Uterus (tissue), 3 donors: ENCODE measurements at regions not wholly inside any gene's neighbourhood (a gene's known extent, or its start where the extent isn't known, plus 50 kb on each side); places are given as distances from the start of the nearest gene placed in this dataset.
A peak's percentile ranks its signal among the peaks of the same experiment; 100 is the strongest.

Source experiments
- DNase-seq, 2 donors: peaks; one replicate each; pipeline ENCODE4 v3.0.0-alpha.2; 2019 to 2020
- H3K27ac ChIP-seq, 2 donors: fragments of 200-600 bp; sonication (generic); 1 replicate in 1 of 2; 2 replicates in 1 of 2; pipeline ENCODE4 v1.5.1; 2016 to 2018
- H3K27me3 ChIP-seq, 2 donors: fragments of 200-600 bp; sonication (generic); one replicate each; pipeline ENCODE4 v1.5.1; 2018 to 2019; ENCODE audit warnings: control low read depth in 1 of 2
- H3K36me3 ChIP-seq, 2 donors: fragments of 200-600 bp; sonication (generic); one replicate each; pipeline ENCODE4 v1.5.1; 2019; ENCODE audit warnings: control low read depth in 1 of 2
- H3K4me1 ChIP-seq, 2 donors: fragments of 200-600 bp; sonication (generic); one replicate each; pipeline ENCODE4 v1.5.1; 2018 to 2019; ENCODE audit warnings: control low read depth in 1 of 2
- H3K4me3 ChIP-seq, 2 donors: fragments of 200-600 bp; sonication (generic); 1 replicate in 1 of 2; 2 replicates in 1 of 2; pipeline ENCODE4 v1.5.1; 2018 to 2019; ENCODE audit warnings: mild to moderate bottlenecking in 1 of 2
- H3K9me3 ChIP-seq, 2 donors: fragments of 200-600 bp; sonication (generic); one replicate each; pipeline ENCODE4 v1.5.1; 2019; ENCODE audit warnings: control low read depth in 1 of 2
- POLR2A ChIP-seq, 2 donors: fragments of 450-650 bp; IDR thresholded peaks; one replicate each; pipeline ENCODE4 v1.6.1; 2016; ENCODE audit warnings: antibody characterized with exemption in 2 of 2, mild to moderate bottlenecking in 1 of 2, moderate library complexity in 1 of 2
- intact Hi-C: fragments of 100-400 bp; cut with DNase I; formaldehyde crosslinking; loops from one replicate; pipeline ENCODE4 v1.15.1; 2023; ENCODE audit warnings: low total_unique reads
- TF ChIP-seq, protein P1 (sequence below), 4 experiments: fragments of 200-600 bp in 2 of 4; fragments of 450-650 bp in 2 of 4; sonication (generic) in 2 of 4; IDR thresholded peaks; one replicate each; pipeline ENCODE4 v1.5.1; 2016 to 2019; ENCODE audit warnings: antibody characterized with exemption in 4 of 4, mild to moderate bottlenecking in 2 of 4, moderate library complexity in 1 of 4
- donor health status: DM: yes; HTN: yes; CAD: no.

DNA sequence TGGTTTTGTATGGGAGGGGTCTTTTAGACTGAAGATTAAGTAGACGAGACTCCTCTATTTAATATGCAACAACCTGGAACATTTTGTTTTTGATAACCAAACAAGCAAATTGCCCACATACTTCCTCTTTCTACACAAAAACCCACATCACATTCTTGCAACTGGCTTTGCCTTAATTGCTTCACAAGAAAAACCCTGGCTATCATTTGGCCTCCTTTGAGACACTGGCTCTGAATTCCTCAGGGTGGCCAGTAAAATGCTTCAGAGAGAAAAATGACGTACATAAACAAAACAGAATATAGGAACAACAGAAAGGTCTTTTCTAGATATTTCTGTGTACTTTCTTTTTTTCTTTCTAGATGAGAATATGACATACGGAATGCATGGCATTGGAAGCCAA is 103.0 kb downstream of the TRIB2 start:
- no peak overlapping the region for H3K4me3 ChIP-seq
- H3K4me1 ChIP-seq: peaks cover 0 to 5% of the 10 kb centered on the region in 2 donors
- DNase-seq: no peak
- no peaks in the 10 kb centered on the region for H3K27me3 ChIP-seq
- H3K27ac ChIP-seq: peak overlapping the region; percentile 80 to 82
- no peaks in the 10 kb centered on the region for H3K36me3 ChIP-seq
- H3K9me3 ChIP-seq: no peaks in the 10 kb centered on the region
- intact Hi-C loops: no loop called here
- TF ChIP-seq POLR2A (IDR thresholded peaks at IDR 0.05): no peak
- TF ChIP-seq, protein P1, sequence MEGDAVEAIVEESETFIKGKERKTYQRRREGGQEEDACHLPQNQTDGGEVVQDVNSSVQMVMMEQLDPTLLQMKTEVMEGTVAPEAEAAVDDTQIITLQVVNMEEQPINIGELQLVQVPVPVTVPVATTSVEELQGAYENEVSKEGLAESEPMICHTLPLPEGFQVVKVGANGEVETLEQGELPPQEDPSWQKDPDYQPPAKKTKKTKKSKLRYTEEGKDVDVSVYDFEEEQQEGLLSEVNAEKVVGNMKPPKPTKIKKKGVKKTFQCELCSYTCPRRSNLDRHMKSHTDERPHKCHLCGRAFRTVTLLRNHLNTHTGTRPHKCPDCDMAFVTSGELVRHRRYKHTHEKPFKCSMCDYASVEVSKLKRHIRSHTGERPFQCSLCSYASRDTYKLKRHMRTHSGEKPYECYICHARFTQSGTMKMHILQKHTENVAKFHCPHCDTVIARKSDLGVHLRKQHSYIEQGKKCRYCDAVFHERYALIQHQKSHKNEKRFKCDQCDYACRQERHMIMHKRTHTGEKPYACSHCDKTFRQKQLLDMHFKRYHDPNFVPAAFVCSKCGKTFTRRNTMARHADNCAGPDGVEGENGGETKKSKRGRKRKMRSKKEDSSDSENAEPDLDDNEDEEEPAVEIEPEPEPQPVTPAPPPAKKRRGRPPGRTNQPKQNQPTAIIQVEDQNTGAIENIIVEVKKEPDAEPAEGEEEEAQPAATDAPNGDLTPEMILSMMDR (IDR thresholded peaks at IDR 0.05): no peak

DNA sequence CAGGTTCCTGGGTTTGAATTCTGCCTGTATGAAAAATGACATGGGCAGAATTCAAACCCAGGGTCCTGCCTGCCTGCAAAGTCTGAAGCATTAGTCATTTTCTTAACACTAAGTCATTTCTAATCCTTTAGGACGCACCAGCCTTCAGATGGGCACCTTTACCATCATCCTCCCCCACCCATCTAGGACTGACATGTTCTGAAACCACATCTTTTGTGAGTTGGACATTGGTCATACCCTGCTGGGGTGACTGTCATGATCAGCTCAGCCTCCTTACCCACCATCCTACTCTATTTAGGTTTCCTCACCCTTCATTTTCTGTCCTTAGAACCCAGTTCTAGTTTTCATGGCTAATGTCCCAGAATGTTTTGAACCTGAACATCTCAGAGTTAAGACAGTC is 104.9 kb downstream of the TRIB2 start:
- intact Hi-C loops: no loop called here
- TF ChIP-seq, protein P1 (IDR thresholded peaks at IDR 0.05): no peak
- TF ChIP-seq POLR2A (IDR thresholded peaks at IDR 0.05): no peak
- peaks cover 0 to 5% of the 10 kb centered on the region in 2 donors for H3K4me1 ChIP-seq

DNA sequence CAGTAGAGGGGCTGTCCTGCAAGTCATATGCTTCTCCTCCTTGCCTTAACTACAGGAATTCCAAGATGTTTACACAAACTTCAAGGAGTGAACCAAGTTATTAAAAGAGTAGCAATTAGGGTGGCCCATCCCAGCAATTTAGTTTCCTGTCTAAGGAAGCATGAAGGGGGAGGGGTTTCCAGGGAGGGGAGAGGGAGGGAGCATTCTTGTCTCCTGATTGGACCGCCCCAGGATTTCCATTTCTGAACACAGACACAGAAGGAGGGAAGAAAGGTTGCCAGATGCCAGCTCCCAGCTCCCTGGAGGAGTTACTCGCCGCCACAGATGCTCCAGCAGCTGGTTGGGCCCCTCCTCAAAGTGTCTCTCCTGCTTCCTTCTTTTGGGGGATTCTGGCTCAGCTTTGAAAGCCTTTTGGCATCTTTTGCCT is 107.6 kb downstream of the TRIB2 start:
- Histone ChIP-seq H3K4me3 (no peak overlapping the region), H3K36me3 (no peaks in the 10 kb centered on the region), H3K9me3 (no peaks in the 10 kb centered on the region), H3K27ac (peak overlapping the region; percentile 67 to 68), H3K4me1 (no peaks in the 10 kb centered on the region), H3K27me3 (no peaks in the 10 kb centered on the region)
- TF ChIP-seq, protein P1 (IDR thresholded peaks at IDR 0.05): no peak
- intact Hi-C loops: no loop called here
- peak; percentile 44 to 52 for DNase-seq

More for the DNA sequence above, 104.9 kb downstream of the TRIB2 start:
- Histone ChIP-seq H3K36me3 (no peaks in the 10 kb centered on the region), H3K27ac (no peak overlapping the region), H3K27me3 (no peaks in the 10 kb centered on the region), H3K4me3 (no peak overlapping the region), H3K9me3 (no peaks in the 10 kb centered on the region)
- no peak for DNase-seq

DNA sequence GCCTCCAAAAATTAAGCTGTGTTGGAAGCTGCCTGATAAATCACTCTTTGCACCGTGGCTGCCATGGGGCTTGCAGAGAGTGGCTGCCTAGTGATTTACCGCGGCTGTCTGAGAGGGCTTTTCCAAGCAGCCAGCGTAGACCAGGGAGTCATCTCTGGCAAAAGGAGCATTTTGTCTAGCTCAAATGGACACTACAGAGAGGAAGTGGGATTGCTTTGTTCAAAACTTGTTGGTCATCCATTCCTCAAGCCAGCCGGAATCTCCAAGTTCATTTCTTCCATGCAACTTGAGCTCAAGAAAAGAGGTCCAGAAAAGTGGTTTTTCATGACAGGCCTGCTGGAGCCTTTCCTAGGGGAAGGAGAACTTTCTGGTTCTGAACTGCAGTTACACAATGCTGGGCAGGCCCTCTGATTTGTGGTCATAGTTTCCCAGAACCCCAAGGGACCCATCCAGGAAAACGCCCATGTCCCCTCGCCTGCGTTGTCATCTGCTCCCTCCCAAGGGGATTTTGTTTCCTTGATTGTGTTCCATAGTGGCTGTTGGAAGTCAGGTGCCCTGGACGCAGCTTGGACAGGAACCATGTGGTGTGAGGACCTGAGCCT is 108.1 kb downstream of the TRIB2 start:
- Histone ChIP-seq H3K36me3 (no peaks in the 10 kb centered on the region), H3K27me3 (no peaks in the 10 kb centered on the region), H3K27ac (peak overlapping the region; percentile 67 to 68), H3K4me1 (no peaks in the 10 kb centered on the region), H3K9me3 (no peaks in the 10 kb centered on the region), H3K4me3 (no peak overlapping the region)
- intact Hi-C loops: no loop called here
- peak; percentile 71 to 72 for DNase-seq
- no peak for TF ChIP-seq POLR2A (IDR thresholded peaks at IDR 0.05)

DNA sequence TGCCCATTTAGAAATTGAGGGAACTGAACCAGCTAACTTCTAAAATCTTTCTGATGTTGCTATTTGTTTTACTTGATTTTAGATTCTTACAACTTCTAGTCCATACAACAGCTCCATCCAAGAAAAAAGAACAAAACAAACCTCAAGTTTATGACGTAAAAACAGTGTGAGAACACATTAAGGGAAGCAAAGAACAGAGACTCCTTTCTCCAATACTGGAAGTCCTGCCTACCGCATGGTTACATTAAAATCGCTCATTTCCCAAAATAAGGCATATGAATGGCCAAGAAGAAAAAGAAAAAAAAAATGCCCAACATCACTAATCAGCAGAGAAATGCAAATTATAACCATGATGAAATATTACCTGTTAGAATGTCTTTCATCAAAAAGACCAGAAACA is 110.0 kb downstream of the TRIB2 start:
- Histone ChIP-seq H3K27ac (no peak overlapping the region), H3K4me3 (no peak overlapping the region), H3K9me3 (no peaks in the 10 kb centered on the region), H3K36me3 (no peaks in the 10 kb centered on the region), H3K27me3 (no peaks in the 10 kb centered on the region), H3K4me1 (no peaks in the 10 kb centered on the region)
- TF ChIP-seq, protein P1 (IDR thresholded peaks at IDR 0.05): no peak
- no peak for TF ChIP-seq POLR2A (IDR thresholded peaks at IDR 0.05)
- intact Hi-C loops: no loop called here
- DNase-seq: no peak

DNA sequence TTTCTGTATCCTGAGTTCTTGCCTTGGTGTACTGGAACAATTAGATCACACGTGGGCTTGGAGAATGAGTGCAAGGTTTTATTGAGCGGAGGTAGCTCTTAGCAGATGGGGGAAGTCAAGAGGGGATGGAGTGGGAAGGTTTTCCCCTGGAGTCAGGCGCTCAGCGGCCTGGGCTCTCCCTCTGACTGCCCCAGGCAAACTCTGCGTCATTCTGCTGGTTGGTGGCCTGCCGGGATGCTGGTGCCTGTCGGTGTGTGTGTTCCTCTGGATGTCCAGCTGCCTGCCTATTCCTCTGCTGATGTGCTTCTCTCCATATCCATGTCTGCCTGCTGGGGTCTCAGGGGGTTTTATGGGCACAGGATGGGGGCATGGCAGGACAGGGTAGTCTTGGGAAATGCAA is 111.0 kb downstream of the TRIB2 start:
- Histone ChIP-seq H3K36me3 (no peaks in the 10 kb centered on the region), H3K4me3 (no peak overlapping the region), H3K4me1 (no peaks in the 10 kb centered on the region), H3K27me3 (no peaks in the 10 kb centered on the region), H3K9me3 (no peaks in the 10 kb centered on the region), H3K27ac (no peak overlapping the region)
- intact Hi-C loops: no loop called here
- DNase-seq: no peak
- TF ChIP-seq, protein P1 (IDR thresholded peaks at IDR 0.05): no peak
- TF ChIP-seq POLR2A (IDR thresholded peaks at IDR 0.05): no peak
